GM06990 (cell line): ENCODE measurements at regions not wholly inside any gene's neighbourhood (a gene's known extent, or its start where the extent isn't known, plus 50 kb on each side); places are given as distances from the start of the nearest gene placed in this dataset.
"Not testable (repeated sequence)": the region's sequence is repeated elsewhere in the genome, so short reads cannot be mapped to it uniquely, and the experiment has no call there.

ENCODE experiments used
- DNase-seq: peaks from one replicate; pipeline ENCODE4 v3.0.0-alpha.2; 2011; ENCODE audit not compliant: insufficient read length; ENCODE audit errors: extremely low read depth
- H3K27me3 ChIP-seq: replicated peaks from 2 replicates; pipeline ENCODE4 v1.6.0; 2011; ENCODE audit warnings: low read length; ENCODE audit not compliant: control insufficient read depth, insufficient read depth
- H3K36me3 ChIP-seq: 2 replicates; pipeline ENCODE4 v1.5.1; 2011; ENCODE audit warnings: low read length; ENCODE audit not compliant: control insufficient read depth, insufficient read depth
- H3K4me3 ChIP-seq: replicated peaks from 2 replicates; pipeline ENCODE4 v1.5.1; 2011; ENCODE audit warnings: low read depth, mild to moderate bottlenecking, control low read depth, low read length
- TF ChIP-seq, protein P1 (sequence below): IDR thresholded peaks from 2 replicates; pipeline ENCODE4 v1.5.1; 2011; ENCODE audit warnings: low read length, control low read depth, mild to moderate bottlenecking, inconsistent platforms; ENCODE audit not compliant: insufficient read depth, poor library complexity, severe bottlenecking

- H3K4me3 ChIP-seq: no peak overlapping the region
- no peak for DNase-seq
- no peaks in the 10 kb centered on the region for H3K36me3 ChIP-seq
- no peaks in the 10 kb centered on the region for H3K27me3 ChIP-seq
- TF ChIP-seq, protein P1, sequence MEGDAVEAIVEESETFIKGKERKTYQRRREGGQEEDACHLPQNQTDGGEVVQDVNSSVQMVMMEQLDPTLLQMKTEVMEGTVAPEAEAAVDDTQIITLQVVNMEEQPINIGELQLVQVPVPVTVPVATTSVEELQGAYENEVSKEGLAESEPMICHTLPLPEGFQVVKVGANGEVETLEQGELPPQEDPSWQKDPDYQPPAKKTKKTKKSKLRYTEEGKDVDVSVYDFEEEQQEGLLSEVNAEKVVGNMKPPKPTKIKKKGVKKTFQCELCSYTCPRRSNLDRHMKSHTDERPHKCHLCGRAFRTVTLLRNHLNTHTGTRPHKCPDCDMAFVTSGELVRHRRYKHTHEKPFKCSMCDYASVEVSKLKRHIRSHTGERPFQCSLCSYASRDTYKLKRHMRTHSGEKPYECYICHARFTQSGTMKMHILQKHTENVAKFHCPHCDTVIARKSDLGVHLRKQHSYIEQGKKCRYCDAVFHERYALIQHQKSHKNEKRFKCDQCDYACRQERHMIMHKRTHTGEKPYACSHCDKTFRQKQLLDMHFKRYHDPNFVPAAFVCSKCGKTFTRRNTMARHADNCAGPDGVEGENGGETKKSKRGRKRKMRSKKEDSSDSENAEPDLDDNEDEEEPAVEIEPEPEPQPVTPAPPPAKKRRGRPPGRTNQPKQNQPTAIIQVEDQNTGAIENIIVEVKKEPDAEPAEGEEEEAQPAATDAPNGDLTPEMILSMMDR: no peak
Measured at GRCh38 chr20:57773059-57773815, 63.4 kb upstream of the PMEPA1 start.

DNA sequence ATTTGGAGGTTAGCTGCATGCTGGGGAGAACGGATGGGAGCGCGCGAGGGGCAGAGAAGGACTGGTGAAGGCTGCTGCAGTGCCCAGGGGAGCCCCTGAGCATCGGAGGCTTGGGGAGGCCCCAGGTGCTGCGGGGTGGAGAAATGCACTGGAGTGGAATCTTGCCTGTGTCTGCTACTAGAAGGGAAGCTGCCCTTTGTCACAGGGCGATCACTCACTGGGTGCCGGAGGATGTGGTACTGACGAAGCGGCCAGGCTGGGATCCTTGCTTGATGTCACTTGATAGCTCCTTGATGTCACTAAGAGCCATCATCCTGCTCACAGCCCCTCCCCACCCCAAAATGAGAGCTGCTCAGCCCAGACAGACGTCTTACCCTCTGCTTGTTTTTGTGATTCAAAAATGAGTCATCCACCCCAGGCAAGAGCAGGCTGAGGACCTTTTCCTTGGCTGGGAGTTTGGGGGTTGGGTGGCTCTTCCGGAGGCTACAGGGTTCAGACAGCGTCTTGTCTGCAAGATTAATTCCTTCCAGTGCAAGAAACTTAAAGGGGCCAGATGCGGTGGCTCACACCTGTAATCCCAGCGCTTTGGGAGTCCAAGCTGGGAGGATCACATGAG is 62.6 kb upstream of the PMEPA1 start:
- Histone ChIP-seq H3K4me3 (no peak overlapping the region), H3K27me3 (no peaks in the 10 kb centered on the region), H3K36me3 (no peaks in the 10 kb centered on the region)
- TF ChIP-seq, protein P1: no peak
- no peak for DNase-seq

DNA sequence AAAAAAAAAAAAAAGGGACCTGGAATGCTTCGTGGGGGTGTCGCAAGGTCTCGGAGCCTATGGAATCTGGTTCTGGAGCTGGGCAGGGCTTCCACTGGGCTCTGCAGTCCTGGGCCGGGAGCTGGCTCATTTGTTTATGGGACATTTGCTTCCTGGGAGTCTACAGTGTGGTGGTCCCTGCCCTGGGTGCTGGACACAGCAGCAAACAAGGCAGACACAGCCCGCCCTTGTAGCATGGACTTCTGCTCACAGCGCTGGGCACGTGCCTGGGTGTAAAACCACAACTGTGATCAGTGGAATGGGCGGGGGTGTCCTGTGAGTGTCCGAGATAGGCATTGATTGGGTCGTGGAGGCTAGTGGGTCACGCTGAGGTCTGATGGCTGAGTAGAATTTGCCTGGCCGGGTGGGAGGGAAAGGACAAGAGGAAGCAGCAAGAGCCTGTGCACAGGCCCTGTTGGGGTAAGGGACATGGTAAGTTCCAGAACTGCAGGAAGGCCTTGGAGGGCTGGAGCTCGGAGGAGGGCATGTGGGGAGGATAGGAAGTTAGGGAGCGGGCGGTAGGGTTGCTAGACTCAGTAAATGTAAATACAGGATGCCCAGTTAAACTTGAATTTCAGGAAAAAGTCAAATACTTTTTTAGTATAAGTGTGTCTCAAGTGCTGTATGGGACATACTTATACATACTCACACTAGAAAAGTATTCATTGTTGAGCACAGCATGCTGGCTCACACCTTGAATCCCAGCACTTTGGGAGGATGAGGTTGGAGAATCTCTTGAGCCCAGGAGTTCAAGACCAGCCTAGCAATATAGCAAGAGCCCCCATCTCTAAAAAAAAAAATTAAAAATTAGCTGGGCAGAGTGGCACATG is 61.3 kb upstream of the PMEPA1 start:
- TF ChIP-seq, protein P1: no peak
- no peaks in the 10 kb centered on the region for H3K36me3 ChIP-seq
- DNase-seq: no peak
- no peaks in the 10 kb centered on the region for H3K27me3 ChIP-seq
- H3K4me3 ChIP-seq: no peak overlapping the region

- not testable (repeated sequence) for H3K36me3 ChIP-seq, H3K4me3 ChIP-seq, DNase-seq, H3K27me3 ChIP-seq
Measured at GRCh38 chr20:57770401-57770800, 60.6 kb upstream of the PMEPA1 start.

GRCh38 chr20:57769756-57770155 is 59.9 kb upstream of the PMEPA1 start:
- no peak for DNase-seq
- TF ChIP-seq, protein P1: no peak
- H3K27me3 ChIP-seq: no peaks in the 10 kb centered on the region
- no peak overlapping the region for H3K4me3 ChIP-seq
- H3K36me3 ChIP-seq: no peaks in the 10 kb centered on the region

DNA sequence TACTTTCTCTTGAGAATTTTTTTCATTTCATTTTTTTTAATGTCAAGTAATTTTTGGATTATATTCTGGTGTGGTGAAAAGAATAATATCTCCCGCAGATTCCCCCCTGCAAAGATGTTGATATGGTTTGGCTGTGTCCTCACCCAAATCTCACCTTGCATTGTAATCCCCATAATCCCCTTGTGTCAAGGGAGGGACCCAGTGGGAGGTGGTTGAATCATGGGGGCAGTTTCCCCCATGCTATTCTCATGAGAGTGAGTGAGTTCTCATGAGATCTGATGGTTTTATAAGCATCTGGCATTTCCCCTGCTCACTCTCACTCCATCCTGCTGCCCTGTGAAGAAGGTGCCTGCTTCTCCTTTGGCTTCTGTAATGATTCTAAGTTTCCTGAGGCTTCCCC is 58.7 kb upstream of the PMEPA1 start:
- TF ChIP-seq, protein P1: no peak
- no peak for DNase-seq
- H3K36me3 ChIP-seq: no peaks in the 10 kb centered on the region

More for the DNA sequence above, 58.7 kb upstream of the PMEPA1 start:
- Histone ChIP-seq H3K27me3 (no peaks in the 10 kb centered on the region), H3K4me3 (no peak overlapping the region)
